ENCODE measurements at regions not wholly inside any gene's neighbourhood (a gene's known extent, or its start where the extent isn't known, plus 50 kb on each side); places are given as distances from the start of the nearest gene placed in this dataset.
"Not testable (repeated sequence)": the region's sequence is repeated elsewhere in the genome, so short reads cannot be mapped to it uniquely, and the experiment has no call there.

DNA sequence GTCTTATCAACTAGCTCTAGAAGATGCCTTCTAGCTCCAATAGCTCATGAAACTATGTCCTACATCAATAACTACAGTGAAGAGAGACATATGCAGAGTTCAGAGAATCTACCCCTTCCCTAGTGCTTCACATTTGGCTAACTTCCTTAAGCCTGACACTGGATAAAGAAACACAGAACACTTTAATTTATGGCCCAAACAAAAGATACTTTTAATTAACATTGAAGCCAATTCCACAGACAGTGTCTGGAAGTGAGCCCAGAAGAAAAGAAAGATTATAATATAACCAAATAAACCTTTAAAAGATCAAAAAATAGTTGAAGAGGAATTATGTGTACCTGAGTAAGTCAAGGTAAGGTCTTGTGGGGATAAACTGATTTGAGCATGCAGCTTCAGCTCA lies 255.2 kb downstream of the C11orf87 start:
- no peak for DNase-seq (ENCODE audit: low read depth in 2 of 3, low spot score in 1 of 3)

DNA sequence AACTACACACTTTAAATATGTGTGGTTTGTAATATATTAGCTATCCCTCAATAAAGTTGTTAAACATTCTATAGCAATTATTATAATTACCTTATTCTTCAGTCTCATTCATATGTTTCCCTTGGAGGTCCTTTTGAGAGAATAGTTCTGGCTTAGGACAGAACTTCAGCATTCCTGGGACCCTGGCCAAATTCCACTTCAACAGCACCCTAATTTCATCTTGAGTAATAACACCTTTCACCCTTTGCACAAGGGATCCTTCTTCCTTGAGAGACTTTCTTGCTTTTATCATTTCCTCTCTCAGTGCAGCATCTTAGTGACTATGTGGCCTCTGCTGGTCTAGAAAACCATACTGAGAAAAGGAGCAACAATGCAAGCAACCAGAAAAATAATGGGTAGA lies 255.9 kb downstream of the C11orf87 start:
- DNase-seq (ENCODE audit: low read depth in 2 of 3, low spot score in 1 of 3) = no peak

DNA sequence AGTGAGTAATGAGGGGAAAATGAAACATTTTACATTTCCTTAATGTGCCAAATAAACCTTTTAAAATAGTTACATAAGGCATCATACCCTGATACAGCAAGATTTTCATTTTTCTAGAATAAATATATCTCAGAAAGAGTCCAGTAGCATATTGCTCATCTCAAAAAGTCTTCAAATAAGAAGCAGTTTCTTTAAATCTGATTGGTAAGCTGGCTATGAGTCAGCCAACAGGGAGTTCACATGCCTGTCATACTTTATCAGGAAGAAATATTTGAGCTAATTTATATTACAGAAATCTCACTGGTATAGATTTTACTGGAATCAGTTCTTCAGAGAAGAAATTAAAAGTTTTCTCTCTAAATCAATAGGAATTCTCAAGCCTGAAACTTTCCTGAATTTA lies 258.1 kb downstream of the C11orf87 start:
- DNase-seq (ENCODE audit: low read depth in 2 of 3, low spot score in 1 of 3) = no peak

DNA sequence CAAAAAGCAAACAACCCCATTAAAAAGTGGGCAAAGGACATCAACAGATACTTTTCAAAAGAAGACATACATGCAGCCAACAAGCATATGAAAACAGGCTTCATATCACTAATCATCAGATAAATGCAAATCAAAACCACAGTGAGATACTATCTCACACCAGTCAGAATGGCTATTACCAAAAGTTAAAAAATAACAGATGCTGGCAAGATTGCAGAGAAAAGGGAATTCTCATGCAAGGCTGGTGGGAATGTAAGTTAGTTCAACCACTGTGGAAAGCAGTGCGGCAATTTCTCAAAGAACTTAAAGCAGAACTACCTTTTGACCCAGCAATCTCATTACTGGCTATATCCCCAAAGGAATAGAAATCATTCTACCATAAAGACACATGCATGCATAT lies 260.8 kb downstream of the C11orf87 start:
- DNase-seq (ENCODE audit: low read depth in 2 of 3, low spot score in 1 of 3) = not testable (repeated sequence)

DNA sequence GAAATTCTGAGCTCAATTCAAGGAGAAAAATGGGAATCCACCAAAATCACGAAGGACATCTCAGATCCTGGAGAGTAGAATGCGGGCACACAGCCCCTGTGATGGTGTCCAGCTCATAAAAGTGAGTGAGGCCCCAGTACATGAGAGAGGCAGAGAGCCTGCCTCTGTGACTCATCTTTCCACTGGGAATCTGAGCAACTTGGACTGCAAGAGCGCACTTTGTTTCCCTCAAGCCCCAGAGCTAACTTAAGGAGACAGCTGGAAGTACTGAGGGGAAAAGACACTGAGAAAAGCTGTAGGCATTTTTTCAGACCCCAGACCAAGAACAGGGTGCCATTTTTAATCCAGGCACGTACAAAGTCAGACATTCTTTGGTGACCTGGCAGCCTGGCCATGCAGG lies 273.7 kb downstream of the C11orf87 start:
- DNase-seq (ENCODE audit: low read depth in 2 of 3, low spot score in 1 of 3) = no peak

DNA sequence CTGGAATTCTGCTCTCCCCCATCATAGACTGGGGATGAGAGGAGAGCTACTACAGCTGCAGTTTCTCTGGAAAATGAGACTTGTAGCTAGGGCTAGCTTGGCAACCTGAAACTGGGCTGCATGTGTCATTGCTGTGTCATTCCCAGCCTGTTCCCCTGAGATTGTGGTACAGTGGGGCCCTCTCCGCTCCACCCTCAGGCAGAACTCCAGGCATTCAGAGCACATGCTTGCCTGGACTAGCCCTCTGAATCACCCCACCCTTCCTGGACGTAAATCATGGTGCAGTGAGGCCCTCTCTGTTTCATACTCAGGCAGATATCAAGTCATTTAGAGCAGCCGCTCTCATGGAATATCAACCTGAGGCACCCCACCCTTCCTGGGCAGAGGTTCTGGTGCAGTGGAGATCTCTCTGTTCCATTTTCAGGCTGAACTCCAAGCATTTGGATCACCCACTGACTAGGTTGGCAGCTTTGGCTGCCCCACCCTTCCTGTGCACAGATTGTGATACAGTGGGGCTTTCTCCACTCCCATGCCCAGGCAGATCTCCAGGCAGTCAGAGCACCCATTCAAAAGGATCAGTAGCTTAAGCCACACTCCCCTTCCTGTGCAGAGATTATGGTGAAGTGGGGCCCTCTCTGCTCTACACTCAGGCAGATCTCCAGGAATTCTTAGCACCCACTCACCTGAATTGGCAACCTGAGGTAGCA lies 274.4 kb downstream of the C11orf87 start:
- DNase-seq (ENCODE audit: low read depth in 2 of 3, low spot score in 1 of 3) = no peak

DNA sequence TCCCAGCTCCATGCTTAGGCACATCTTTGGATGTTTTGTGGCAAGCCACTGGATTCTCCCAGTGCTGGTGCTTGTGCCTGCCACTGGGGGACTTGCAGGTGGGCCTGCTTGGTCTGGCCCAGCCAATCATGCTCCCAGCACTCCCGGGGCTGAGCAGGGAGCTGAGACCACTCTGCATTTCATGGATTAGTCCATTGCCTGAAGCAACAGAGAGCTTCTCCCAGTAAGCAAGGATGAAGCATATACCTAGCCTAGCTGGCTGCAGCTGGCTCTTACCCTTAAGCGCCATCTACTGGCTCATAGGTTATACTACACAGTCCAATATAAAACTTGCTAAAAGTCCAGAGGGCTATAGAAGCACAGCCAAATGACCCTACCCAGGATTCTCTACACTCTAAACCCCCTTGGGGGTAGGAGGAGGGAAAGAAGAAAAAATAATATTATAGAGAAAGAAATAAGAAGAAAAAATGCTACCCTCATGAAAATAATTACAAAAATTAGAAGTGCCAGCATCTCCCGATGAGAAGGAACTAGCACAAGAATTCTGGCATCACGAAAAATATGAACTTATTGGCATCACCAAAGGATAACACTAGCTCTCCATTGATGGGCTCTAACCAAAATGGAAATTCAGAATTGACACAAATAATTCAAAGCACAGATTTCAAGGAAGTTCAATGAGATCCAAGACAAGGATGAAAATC lies 275.3 kb downstream of the C11orf87 start:
- DNase-seq (ENCODE audit: low read depth in 2 of 3, low spot score in 1 of 3) = no peak

- DNase-seq (ENCODE audit: low read depth in 2 of 3, low spot score in 1 of 3) = no peak
These were observed 276.2 kb downstream of the C11orf87 start for GRCh38 chr11:109698237-109698636.

DNA sequence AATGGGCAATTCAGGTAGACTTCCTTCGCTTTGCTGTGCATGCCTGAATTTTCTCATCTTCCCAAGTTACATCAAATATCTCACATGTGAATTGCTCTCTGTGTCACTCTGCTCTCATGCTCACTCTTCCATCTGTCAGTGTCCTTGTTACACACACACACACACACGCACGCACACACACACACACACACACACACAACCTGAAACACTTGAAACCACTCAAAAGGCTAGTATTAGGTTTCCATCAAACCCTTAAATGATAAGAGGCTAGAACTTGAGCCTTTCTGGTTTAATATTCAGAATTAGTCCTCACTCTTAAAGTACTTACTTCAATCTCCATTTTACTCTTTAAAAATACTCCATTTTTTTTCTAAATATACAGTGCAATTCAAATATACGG lies 282.4 kb downstream of the C11orf87 start:
- DNase-seq (ENCODE audit: low read depth in 2 of 3, low spot score in 1 of 3) = no peak

DNA sequence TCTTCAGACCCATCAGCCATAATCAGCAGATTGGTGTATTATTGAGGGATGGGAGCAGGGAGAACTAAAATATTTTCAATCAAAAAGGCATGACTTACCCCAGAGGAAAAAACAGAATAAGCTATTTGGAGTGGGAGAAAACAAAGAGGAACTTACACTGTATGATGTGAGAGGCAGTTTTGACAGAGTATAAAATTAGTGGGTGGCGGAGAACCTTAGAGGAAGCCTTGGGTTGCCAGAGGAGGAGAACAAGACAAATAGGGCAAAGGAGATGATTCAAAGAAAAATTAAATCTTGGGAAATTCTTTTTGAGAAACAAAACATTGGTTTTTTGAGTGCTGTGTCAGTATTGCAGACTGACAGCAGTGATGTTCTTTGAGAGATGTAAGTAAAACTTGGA lies 285.0 kb downstream of the C11orf87 start:
- no peak for DNase-seq (ENCODE audit: low read depth in 2 of 3, low spot score in 1 of 3)

GRCh38 chr11:109707411-109707810 lies 285.4 kb downstream of the C11orf87 start:
- no peak for DNase-seq (ENCODE audit: low read depth in 2 of 3, low spot score in 1 of 3)

- DNase-seq (ENCODE audit: low read depth in 2 of 3, low spot score in 1 of 3) = no peak
These were observed 286.2 kb downstream of the C11orf87 start for GRCh38 chr11:109708184-109708583.

- not testable (repeated sequence) for DNase-seq (ENCODE audit: low read depth in 2 of 3, low spot score in 1 of 3)
These were observed 292.5 kb downstream of the C11orf87 start for GRCh38 chr11:109714444-109714843.

GRCh38 chr11:109715424-109715823 lies 293.4 kb downstream of the C11orf87 start:
- not testable (repeated sequence) for DNase-seq (ENCODE audit: low read depth in 2 of 3, low spot score in 1 of 3)

DNA sequence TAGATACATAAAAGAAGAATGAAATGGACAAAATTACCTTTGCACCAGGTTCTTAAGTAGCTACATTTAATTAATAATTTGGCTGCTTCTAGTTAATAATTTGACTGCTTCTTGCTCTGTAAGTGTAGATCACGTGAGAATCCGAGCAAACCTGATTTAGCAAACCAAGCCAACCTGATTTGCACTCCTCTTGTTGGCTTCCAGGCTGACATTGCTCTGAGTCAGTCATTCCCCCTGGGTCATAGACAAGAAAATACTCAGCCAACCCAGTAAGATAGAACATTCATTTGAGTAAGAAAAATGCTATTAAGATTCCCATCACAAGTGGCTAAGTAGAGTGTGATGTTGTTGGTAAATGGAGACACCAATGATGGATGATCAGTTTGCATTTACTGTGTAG lies 304.1 kb downstream of the C11orf87 start:
- DNase-seq (ENCODE audit: low read depth in 2 of 3, low spot score in 1 of 3) = no peak

DNA sequence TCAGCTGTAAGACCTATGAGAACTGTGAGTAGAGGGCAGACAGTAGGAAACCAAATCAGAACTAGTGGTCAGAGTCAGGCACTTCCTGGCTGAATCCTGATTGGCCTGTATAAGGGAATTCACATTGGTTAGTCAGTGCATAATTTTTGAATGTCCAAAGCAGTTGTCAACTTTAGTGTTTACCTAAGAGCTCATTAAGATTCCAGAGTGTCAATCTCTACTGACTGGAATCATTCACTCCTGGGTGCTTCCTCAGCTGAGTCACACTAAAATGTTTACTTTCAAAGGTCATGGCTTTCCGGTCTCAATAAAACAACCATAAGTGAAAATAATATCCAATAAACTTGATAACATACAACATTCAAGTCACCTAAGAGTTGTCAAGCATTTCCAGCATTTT lies 306.1 kb downstream of the C11orf87 start:
- DNase-seq (ENCODE audit: low read depth in 2 of 3, low spot score in 1 of 3) = no peak

DNA sequence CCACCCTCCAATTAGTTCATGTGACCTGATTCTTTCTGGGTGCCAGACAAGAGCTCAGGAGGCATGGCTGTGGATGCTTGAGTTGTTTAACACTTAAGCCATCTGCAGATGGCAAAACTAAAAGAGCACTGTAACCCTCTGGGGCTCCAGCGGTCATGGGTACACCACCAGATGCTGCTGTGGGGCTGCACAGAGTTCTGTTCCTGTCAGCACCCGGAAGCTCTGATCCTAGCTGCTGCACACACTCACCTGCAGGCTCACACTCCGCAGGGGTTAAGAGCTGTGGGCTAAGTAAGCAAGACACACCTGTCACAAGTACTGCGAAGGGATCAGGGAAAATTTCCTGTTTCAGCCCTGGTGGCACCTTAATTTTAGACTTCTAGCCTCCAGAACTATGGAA lies 307.8 kb downstream of the C11orf87 start:
- DNase-seq (ENCODE audit: low read depth in 2 of 3, low spot score in 1 of 3) = no peak

DNA sequence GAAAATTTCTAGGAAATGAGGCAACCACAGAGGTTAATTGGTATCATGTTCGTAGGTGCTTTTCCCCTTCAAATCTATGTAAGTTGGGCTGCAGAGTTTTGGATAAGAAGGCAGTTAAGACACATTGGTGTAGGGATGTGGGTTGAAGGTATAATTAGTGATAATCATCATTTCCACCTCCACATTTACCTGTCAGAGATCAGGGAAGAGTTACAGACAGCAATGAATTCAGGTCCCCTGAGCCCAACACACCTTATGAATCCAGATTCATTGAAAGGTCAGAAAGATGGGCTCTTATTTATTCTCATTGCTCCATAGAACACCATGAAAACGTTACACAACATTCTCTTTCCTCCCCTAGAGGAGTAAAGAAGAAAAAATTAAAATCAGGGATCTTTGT lies 308.7 kb downstream of the C11orf87 start:
- no peak for DNase-seq (ENCODE audit: low read depth in 2 of 3, low spot score in 1 of 3)

- DNase-seq (ENCODE audit: low read depth in 2 of 3, low spot score in 1 of 3) = no peak
These were observed 309.5 kb downstream of the C11orf87 start for GRCh38 chr11:109731451-109731850.

DNA sequence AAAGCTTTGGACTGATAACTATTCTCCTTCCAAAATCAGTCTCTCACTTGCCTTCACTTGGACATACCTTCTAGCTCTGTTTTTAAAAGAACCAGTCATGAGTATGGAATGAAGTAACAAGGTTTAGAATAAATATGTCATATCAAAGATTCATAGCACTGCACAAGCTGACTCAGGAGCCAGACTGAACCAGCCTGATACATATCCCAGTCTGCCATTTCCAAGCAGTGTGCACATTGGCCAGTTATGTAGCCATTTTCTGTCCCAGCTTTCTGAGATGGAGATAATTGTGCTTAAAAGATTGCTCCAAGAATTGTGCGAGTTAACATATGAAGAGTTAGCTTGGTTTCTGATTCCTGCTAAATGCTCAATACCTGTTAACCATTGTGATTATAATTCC lies 311.3 kb downstream of the C11orf87 start:
- no peak for DNase-seq (ENCODE audit: low read depth in 2 of 3, low spot score in 1 of 3)

GRCh38 chr11:109734566-109734965 lies 312.6 kb downstream of the C11orf87 start:
- no peak for DNase-seq (ENCODE audit: low read depth in 2 of 3, low spot score in 1 of 3)

DNA sequence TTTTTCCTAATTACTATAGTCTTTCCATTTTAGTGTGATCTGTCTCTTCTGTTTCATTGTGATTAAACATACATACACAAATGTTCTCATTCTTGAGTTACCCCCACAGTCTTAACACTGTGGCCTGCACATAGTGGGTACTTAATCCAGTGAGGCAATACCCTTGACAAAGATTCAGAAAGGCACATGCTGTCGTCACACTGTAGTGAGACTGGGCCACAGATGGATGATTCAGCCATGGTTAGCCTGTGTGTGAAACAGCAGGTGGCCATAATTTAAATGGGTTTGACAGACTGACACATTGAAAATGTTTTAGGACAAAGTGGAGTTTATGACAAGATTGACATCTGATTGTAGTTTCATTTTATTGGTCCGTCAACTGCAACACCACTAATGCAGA lies 313.1 kb downstream of the C11orf87 start:
- no peak for DNase-seq (ENCODE audit: low read depth in 2 of 3, low spot score in 1 of 3)

- DNase-seq (ENCODE audit: low read depth in 2 of 3, low spot score in 1 of 3) = no peak
These were observed 317.4 kb downstream of the C11orf87 start for GRCh38 chr11:109739379-109739778.

Measured in stimulated activated CD4-positive, alpha-beta T cell treated with anti-CD3 and anti-CD28 coated beads, Interleukin-12 subunit alpha, Interleukin-12 subunit beta, amount 100 ng/mL, for 48 hours (primary cell).